NB4 (cell line): ENCODE measurements at regions not wholly inside any gene's neighbourhood (a gene's known extent, or its start where the extent isn't known, plus 50 kb on each side); places are given as distances from the start of the nearest gene placed in this dataset.
"Not testable (repeated sequence)": the region's sequence is repeated elsewhere in the genome, so short reads cannot be mapped to it uniquely, and the experiment has no call there.

Source experiments
- CTCF ChIP-seq: IDR thresholded peaks from one replicate; pipeline ENCODE4 v1.5.1; 2012; ENCODE audit warnings: low read depth, low read length
- MAX ChIP-seq: IDR thresholded peaks from 2 replicates; pipeline ENCODE4 v1.6.1; 2011; ENCODE audit warnings: low read depth, low read length
- MYC ChIP-seq: IDR thresholded peaks from 2 replicates; pipeline ENCODE4 v1.6.1; 2011; ENCODE audit warnings: low read depth, low read length
- POLR2A ChIP-seq: IDR thresholded peaks from 2 replicates; pipeline ENCODE4 v1.6.1; 2011; ENCODE audit warnings: mild to moderate bottlenecking; ENCODE audit not compliant: insufficient read length; ENCODE audit errors: extremely low read depth

- TF ChIP-seq CTCF, POLR2A, MAX, MYC: not testable (repeated sequence)
Measured at GRCh38 chr5:123280854-123281253, 142.3 kb downstream of the CEP120 start.
